Breast epithelium (tissue), 3 donors: ENCODE measurements at regions not wholly inside any gene's neighbourhood (a gene's known extent, or its start where the extent isn't known, plus 50 kb on each side); places are given as distances from the start of the nearest gene placed in this dataset.

ENCODE experiments used
- POLR2A ChIP-seq: fragments of 450-650 bp; IDR thresholded peaks from one replicate; pipeline ENCODE4 v1.6.1; 2016; ENCODE audit warnings: antibody characterized with exemption, mild to moderate bottlenecking, moderate library complexity
- POLR2AphosphoS5 ChIP-seq, 3 donors: sonication (generic); formaldehyde crosslinking; IDR thresholded peaks; one replicate each; pipeline ENCODE4 v1.6.1; 2017; ENCODE audit warnings: antibody characterized with exemption in 3 of 3
- TF ChIP-seq, protein P1 (sequence below), 3 donors: fragments of 450-650 bp; IDR thresholded peaks; one replicate each; pipeline ENCODE4 v1.5.1; 2016 to 2017; ENCODE audit warnings: antibody characterized with exemption in 3 of 3, mild to moderate bottlenecking in 3 of 3, moderate library complexity in 3 of 3

DNA sequence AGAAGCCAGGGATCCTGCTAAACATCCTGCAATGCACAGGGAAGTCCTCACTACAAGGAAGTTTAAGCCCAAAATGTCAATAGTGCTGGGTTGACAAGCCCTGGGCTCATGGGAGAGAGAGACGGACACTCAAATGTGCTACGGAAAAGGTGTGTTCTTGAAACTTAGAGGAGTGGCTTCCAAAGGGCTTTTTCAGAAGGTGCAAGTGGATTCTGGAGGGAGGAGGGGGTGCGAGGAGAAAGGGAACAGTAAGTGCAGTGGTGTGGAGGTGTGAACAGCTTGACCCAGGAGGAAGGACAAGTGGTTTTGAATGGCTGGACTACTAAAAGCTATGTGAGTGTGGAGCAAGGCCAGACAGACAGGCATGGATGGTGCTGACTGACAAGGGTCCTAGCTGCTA is 50.4 kb upstream of the CECR2 start:
- TF ChIP-seq POLR2AphosphoS5 (IDR thresholded peaks at IDR 0.05) (no peak), POLR2A (no peak)
- TF ChIP-seq, protein P1, sequence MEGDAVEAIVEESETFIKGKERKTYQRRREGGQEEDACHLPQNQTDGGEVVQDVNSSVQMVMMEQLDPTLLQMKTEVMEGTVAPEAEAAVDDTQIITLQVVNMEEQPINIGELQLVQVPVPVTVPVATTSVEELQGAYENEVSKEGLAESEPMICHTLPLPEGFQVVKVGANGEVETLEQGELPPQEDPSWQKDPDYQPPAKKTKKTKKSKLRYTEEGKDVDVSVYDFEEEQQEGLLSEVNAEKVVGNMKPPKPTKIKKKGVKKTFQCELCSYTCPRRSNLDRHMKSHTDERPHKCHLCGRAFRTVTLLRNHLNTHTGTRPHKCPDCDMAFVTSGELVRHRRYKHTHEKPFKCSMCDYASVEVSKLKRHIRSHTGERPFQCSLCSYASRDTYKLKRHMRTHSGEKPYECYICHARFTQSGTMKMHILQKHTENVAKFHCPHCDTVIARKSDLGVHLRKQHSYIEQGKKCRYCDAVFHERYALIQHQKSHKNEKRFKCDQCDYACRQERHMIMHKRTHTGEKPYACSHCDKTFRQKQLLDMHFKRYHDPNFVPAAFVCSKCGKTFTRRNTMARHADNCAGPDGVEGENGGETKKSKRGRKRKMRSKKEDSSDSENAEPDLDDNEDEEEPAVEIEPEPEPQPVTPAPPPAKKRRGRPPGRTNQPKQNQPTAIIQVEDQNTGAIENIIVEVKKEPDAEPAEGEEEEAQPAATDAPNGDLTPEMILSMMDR (IDR thresholded peaks at IDR 0.05) = no peak
